IMR-90 (cell line): ENCODE measurements at regions not wholly inside any gene's neighbourhood (a gene's known extent, or its start where the extent isn't known, plus 50 kb on each side); places are given as distances from the start of the nearest gene placed in this dataset.

Experiments
- ATAC-seq: fragments of 200-7000 bp; cut with Tn5 transposase; 2 replicates; pipeline ENCODE4 v1.9.1; 2020; ENCODE audit warnings: low read depth, mild to moderate bottlenecking, moderate library complexity
- BruUV-seq: library from RNA; stranded (reverse); fragments of 400-500 nt; replicated peaks from 2 replicates; lab custom pipeline; 2021; lab: Mats Ljungman, UMichigan
- CTCF ChIA-PET: fragments of 300-600 bp; formaldehyde crosslinking; extraction: SDS; loops from one replicate; lab custom pipeline; 2021; ENCODE audit warnings: antibody characterized with exemption; lab: Yijun Ruan, JAX
- POLR2A ChIA-PET: fragments of 300-600 bp; sonication (Branson Sonifier 250); formaldehyde crosslinking; loops from one replicate; lab custom pipeline; 2022; ENCODE audit warnings: antibody characterized with exemption; ENCODE audit not compliant: unreplicated experiment; lab: Charles Lee
- DNase-seq: peaks from one replicate; pipeline ENCODE4 v3.0.0; 2013
- H2AFZ ChIP-seq: replicated peaks from 2 replicates; pipeline ENCODE3; 2013; ENCODE audit warnings: low read length, mild to moderate bottlenecking; ENCODE audit not compliant: poor library complexity
- H2AK5ac ChIP-seq: 2 replicates; pipeline ENCODE4 v1.6.1; 2013; ENCODE audit warnings: low read depth, low read length, inconsistent platforms
- H2AK9ac ChIP-seq: replicated peaks from 2 replicates; pipeline ENCODE3; 2013; ENCODE audit warnings: mild to moderate bottlenecking, low read depth, low read length, moderate library complexity; ENCODE audit not compliant: poor library complexity
- H2BK120ac ChIP-seq: 2 replicates; pipeline ENCODE4 v1.6.1; 2013; ENCODE audit warnings: low read depth, low read length, inconsistent platforms
- H2BK15ac ChIP-seq: 3 replicates; pipeline ENCODE4 v1.6.1; 2013; ENCODE audit warnings: low read depth, low read length, inconsistent platforms
- H2BK20ac ChIP-seq: 2 replicates; pipeline ENCODE4 v1.6.1; 2013; ENCODE audit warnings: low read depth, mild to moderate bottlenecking, inconsistent platforms, low read length, moderate library complexity
- H2BK5ac ChIP-seq: 2 replicates; pipeline ENCODE4 v1.6.1; 2013; ENCODE audit warnings: mild to moderate bottlenecking, low read depth, low read length, inconsistent platforms; ENCODE audit not compliant: poor library complexity, severe bottlenecking
- H3K14ac ChIP-seq: replicated peaks from 2 replicates; pipeline ENCODE4 v1.6.1; 2013; ENCODE audit warnings: low read depth, low read length, inconsistent platforms
- H3K18ac ChIP-seq: 2 replicates; pipeline ENCODE4 v1.6.1; 2013; ENCODE audit warnings: low read depth, low read length, control low read depth
- H3K23ac ChIP-seq: 2 replicates; pipeline ENCODE4 v1.6.1; 2013; ENCODE audit warnings: low read depth, low read length, inconsistent platforms
- H3K27ac ChIP-seq: 2 replicates; pipeline ENCODE4 v1.5.1; 2013; ENCODE audit warnings: mild to moderate bottlenecking, control low read depth, low read length; ENCODE audit not compliant: insufficient read depth
- H3K27me3 ChIP-seq: 2 replicates; pipeline ENCODE4 v1.6.1; 2013; ENCODE audit warnings: low read length; ENCODE audit not compliant: control insufficient read depth, insufficient read depth
- H3K36me3 ChIP-seq: 2 replicates; pipeline ENCODE4 v1.6.1; 2013; ENCODE audit warnings: low read length, mixed read lengths; ENCODE audit not compliant: control insufficient read depth, insufficient read depth
- H3K4ac ChIP-seq: 2 replicates; pipeline ENCODE4 v1.6.1; 2013; ENCODE audit warnings: low read depth, low read length, inconsistent platforms
- H3K4me1 ChIP-seq: 2 replicates; pipeline ENCODE4 v1.6.1; 2013; ENCODE audit warnings: low read length, mixed read lengths; ENCODE audit not compliant: control insufficient read depth, insufficient read depth
- H3K4me2 ChIP-seq: 2 replicates; pipeline ENCODE4 v1.6.1; 2013; ENCODE audit warnings: low read depth, mild to moderate bottlenecking, control low read depth, low read length, moderate library complexity
- H3K4me3 ChIP-seq: 2 replicates; pipeline ENCODE4 v1.5.1; 2013; ENCODE audit warnings: low read depth, mild to moderate bottlenecking, control low read depth, low read length, moderate library complexity; ENCODE audit not compliant: insufficient read depth
- H3K56ac ChIP-seq: 2 replicates; pipeline ENCODE4 v1.6.1; 2013; ENCODE audit warnings: low read length, inconsistent platforms; ENCODE audit not compliant: insufficient read depth; ENCODE audit errors: extremely low read depth
- H3K79me1 ChIP-seq, 2 experiments: 2 replicates each; pipeline ENCODE4 v1.6.1; 2013; ENCODE audit warnings: low read length in 2 of 2, inconsistent platforms in 1 of 2, low read depth in 1 of 2
- H3K9ac ChIP-seq: 2 replicates; pipeline ENCODE4 v1.6.1; 2013; ENCODE audit warnings: low read depth, low read length, control low read depth
- H3K9me1 ChIP-seq: 2 replicates; pipeline ENCODE4 v1.6.1; 2013; ENCODE audit warnings: low read length, inconsistent platforms; ENCODE audit not compliant: insufficient read depth
- H3K9me3 ChIP-seq: 2 replicates; pipeline ENCODE4 v1.6.1; 2013; ENCODE audit warnings: low read length; ENCODE audit not compliant: control insufficient read depth, insufficient read depth
- H4K20me1 ChIP-seq: 2 replicates; pipeline ENCODE4 v1.6.1; 2013; ENCODE audit warnings: low read length, inconsistent platforms; ENCODE audit not compliant: insufficient read depth
- H4K5ac ChIP-seq: 2 replicates; pipeline ENCODE4 v1.6.1; 2013; ENCODE audit warnings: mild to moderate bottlenecking, low read depth, low read length, control low read depth
- H4K8ac ChIP-seq, 2 experiments: 2 replicates each; pipeline ENCODE4 v1.6.1; 2013; ENCODE audit warnings: low read depth in 2 of 2, low read length in 2 of 2, control low read depth in 1 of 2, inconsistent platforms in 1 of 2
- H4K91ac ChIP-seq: 2 replicates; pipeline ENCODE4 v1.6.1; 2013; ENCODE audit warnings: low read depth, low read length, inconsistent platforms; ENCODE audit not compliant: insufficient read depth
- BHLHE40 ChIP-seq: fragments of 150-350 bp; IDR thresholded peaks from 2 replicates; pipeline ENCODE4 v1.6.1; 2016; ENCODE audit warnings: mild to moderate bottlenecking, low read depth, low read length
- CEBPB ChIP-seq: IDR thresholded peaks from 2 replicates; pipeline ENCODE4 v1.6.1; 2012; ENCODE audit warnings: low read depth, low read length, improper control_type of control experiment
- CHD1 ChIP-seq: IDR thresholded peaks from 2 replicates; pipeline ENCODE4 v1.6.1; 2012; ENCODE audit warnings: low read depth, low read length, improper control_type of control experiment
- CTCF ChIP-seq: conservative IDR thresholded peaks from 2 replicates; pipeline ENCODE4 v1.5.1; 2012; ENCODE audit warnings: mild to moderate bottlenecking, low read depth, low read length, improper control_type of control experiment
- ELK1 ChIP-seq: fragments of 150-350 bp; IDR thresholded peaks from 2 replicates; pipeline ENCODE4 v1.6.1; 2016; ENCODE audit warnings: low read depth, mild to moderate bottlenecking, low read length, moderate library complexity, borderline replicate concordance
- FOS ChIP-seq: fragments of 150-350 bp; IDR thresholded peaks from 2 replicates; pipeline ENCODE4 v1.6.1; 2016; ENCODE audit warnings: low read depth, low read length
- MAFK ChIP-seq: IDR thresholded peaks from 2 replicates; pipeline ENCODE4 v1.6.1; 2012; ENCODE audit warnings: low read depth, low read length, improper control_type of control experiment
- MAZ ChIP-seq: IDR thresholded peaks from 2 replicates; pipeline ENCODE4 v1.6.1; 2012; ENCODE audit warnings: low read depth, mild to moderate bottlenecking, low read length, improper control_type of control experiment, moderate library complexity, borderline replicate concordance
- MXI1 ChIP-seq: IDR thresholded peaks from 2 replicates; pipeline ENCODE4 v1.6.1; 2012; ENCODE audit warnings: low read depth, mild to moderate bottlenecking, low read length, moderate library complexity, borderline replicate concordance
- NFE2L2 ChIP-seq: fragments of 150-350 bp; IDR thresholded peaks from 2 replicates; pipeline ENCODE4 v1.6.1; 2016; ENCODE audit warnings: low read depth, mild to moderate bottlenecking, low read length
- POLR2A ChIP-seq: IDR thresholded peaks from 2 replicates; pipeline ENCODE4 v1.6.1; 2012; ENCODE audit warnings: mild to moderate bottlenecking, low read depth, low read length
- RAD21 ChIP-seq: IDR thresholded peaks from 2 replicates; pipeline ENCODE4 v1.6.1; 2012; ENCODE audit warnings: low read length, improper control_type of control experiment
- RCOR1 ChIP-seq: IDR thresholded peaks from 2 replicates; pipeline ENCODE4 v1.6.1; 2012; ENCODE audit warnings: mild to moderate bottlenecking, low read length, improper control_type of control experiment; ENCODE audit not compliant: insufficient replicate concordance
- RFX5 ChIP-seq: IDR thresholded peaks from 2 replicates; pipeline ENCODE4 v1.8.0; 2012; ENCODE audit warnings: low read depth, mild to moderate bottlenecking, low read length, moderate library complexity
- SMC3 ChIP-seq: fragments of 150-350 bp; IDR thresholded peaks from 2 replicates; pipeline ENCODE4 v1.6.1; 2016; ENCODE audit warnings: low read depth, mild to moderate bottlenecking, antibody characterized with exemption, low read length, moderate library complexity
- USF2 ChIP-seq: fragments of 150-350 bp; IDR thresholded peaks from 2 replicates; pipeline ENCODE4 v1.6.1; 2017; ENCODE audit warnings: mild to moderate bottlenecking, antibody characterized with exemption, low read length, low read depth
- WGBS, 2 experiments: methylation state at CpG; one replicate each; pipeline versions ENCODE4 v1.1.5 to v1.1.7; 2013; ENCODE audit warnings: missing lambda C conversion rate in 2 of 2; ENCODE audit not compliant: insufficient read length in 1 of 2; ENCODE audit errors: extremely low coverage in 2 of 2; 5-methylcytosine and 5-hydroxymethylcytosine counted together
- dilution Hi-C: fragments of 300-500 bp; cut with HindIII; formaldehyde crosslinking; loops from one replicate; pipeline ENCODE4 v1.14.3; 2018; ENCODE audit warnings: low sequenced_read_pairs; ENCODE audit not compliant: unreplicated experiment
- in situ Hi-C: fragments of 300-500 bp; cut with MboI; formaldehyde crosslinking; loops from 3 replicates; pipeline ENCODE4 v1.14.3; 2019; ENCODE audit warnings: low sequenced_read_pairs, inconsistent platforms, mixed read lengths
- intact Hi-C: fragments of 100-400 bp; cut with micrococcal nuclease; formaldehyde crosslinking; loops from 2 replicates; pipeline ENCODE4 v1.10.0; 2022

GRCh38 chr2:196535061-196535460 is 104.5 kb upstream of the CCDC150 start:
- Histone ChIP-seq H4K5ac (no peak overlapping the region), H3K4me1 (no peaks in the 10 kb centered on the region), H3K9ac (no peak overlapping the region), H2BK120ac (no peak overlapping the region), H3K79me1 (no peaks in the 10 kb centered on the region), H3K23ac (no peak overlapping the region), H3K4ac (no peak overlapping the region), H3K27me3 (no peaks in the 10 kb centered on the region), H3K9me3 (no peaks in the 10 kb centered on the region), H2BK5ac (no peak overlapping the region), H3K18ac (no peak overlapping the region), H2AK5ac (no peak overlapping the region), H3K36me3 (no peaks in the 10 kb centered on the region), H2AK9ac (no peak overlapping the region), H3K4me3 (no peak overlapping the region), H2AFZ (no peak overlapping the region), H4K8ac (no peak overlapping the region), H2BK15ac (no peak overlapping the region), H3K56ac (no peak overlapping the region), H3K27ac (no peak overlapping the region), H4K91ac (no peak overlapping the region), H3K4me2 (no peak overlapping the region), H4K20me1 (no peaks in the 10 kb centered on the region), H2BK20ac (no peak overlapping the region), H3K14ac (no peak overlapping the region), H3K9me1 (no peaks in the 10 kb centered on the region)
- in situ Hi-C loops (no loop called here), dilution Hi-C loops (no loop called here), intact Hi-C loops (loop anchor here (5.0 kb wide), 1 partner anchor 222 kb away; no protein-coding TSS in a partner anchor)
- TF ChIP-seq FOS (no peak), MXI1 (no peak), POLR2A (no peak), SMC3 (no peak), MAFK (no peak), USF2 (no peak), BHLHE40 (no peak), CTCF (no peak), RCOR1 (no peak), RFX5 (no peak), RAD21 (no peak), CHD1 (no peak), MAZ (no peak), NFE2L2 (no peak), CEBPB (no peak), ELK1 (no peak)
- WGBS, 2 experiments = 100% methylated on average over 1 of the region's 3 CpGs; no CpG with 5 or more reads in 1 of the 2 experiments
- ChIA-PET CTCF (interaction anchor here (0.6 to 1.0 kb wide), 3 partner anchors 198 to 244 kb away, joined by 3 to 4 read pairs (median 3); no protein-coding TSS in a partner anchor), POLR2A (no interaction called here)
- ATAC-seq = no peak
- no TSS peak for BruUV-seq
- DNase-seq = no peak
